HEK293T (cell line): ENCODE measurements at regions not wholly inside any gene's neighbourhood (a gene's known extent, or its start where the extent isn't known, plus 50 kb on each side); places are given as distances from the start of the nearest gene placed in this dataset.

ENCODE experiments used
- ARNT ChIP-seq: fragments of 450-650 bp; IDR thresholded peaks from 2 replicates; pipeline ENCODE4 v1.6.1; 2017; ENCODE audit warnings: mild to moderate bottlenecking
- BHLHE40 ChIP-seq: fragments of 450-650 bp; IDR thresholded peaks from 2 replicates; pipeline ENCODE4 v1.6.1; 2016; ENCODE audit warnings: mild to moderate bottlenecking, moderate library complexity, borderline replicate concordance
- ELF4 ChIP-seq: fragments of 450-650 bp; IDR thresholded peaks from 2 replicates; pipeline ENCODE4 v1.6.1; 2017; ENCODE audit warnings: antibody characterized with exemption
- FOXA1 ChIP-seq: fragments of 450-650 bp; IDR thresholded peaks from 2 replicates; pipeline ENCODE4 v1.6.1; 2016; ENCODE audit warnings: mild to moderate bottlenecking
- FOXK2 ChIP-seq: fragments of 450-650 bp; IDR thresholded peaks from 2 replicates; pipeline ENCODE4 v1.6.1; 2016; ENCODE audit warnings: mild to moderate bottlenecking
- FOXM1 ChIP-seq: fragments of 450-650 bp; IDR thresholded peaks from 2 replicates; pipeline ENCODE4 v1.6.1; 2017; ENCODE audit warnings: mild to moderate bottlenecking, borderline replicate concordance
- HDGF ChIP-seq: fragments of 450-650 bp; IDR thresholded peaks from 2 replicates; pipeline ENCODE4 v1.6.1; 2017; ENCODE audit warnings: antibody characterized with exemption, borderline replicate concordance
- L3MBTL2 ChIP-seq: fragments of 450-650 bp; conservative IDR thresholded peaks from 2 replicates; pipeline ENCODE4 v1.6.1; 2016; ENCODE audit warnings: mild to moderate bottlenecking
- SP1 ChIP-seq: fragments of 450-650 bp; IDR thresholded peaks from 2 replicates; pipeline ENCODE4 v1.6.1; 2017
- SUZ12 ChIP-seq: fragments of 450-650 bp; IDR thresholded peaks from 2 replicates; pipeline ENCODE4 v1.6.1; 2016; ENCODE audit warnings: mild to moderate bottlenecking
- TARDBP ChIP-seq: fragments of 450-650 bp; IDR thresholded peaks from 2 replicates; pipeline ENCODE4 v1.6.1; 2016
- TF ChIP-seq, protein P1 (sequence below): fragments of 450-650 bp; IDR thresholded peaks from 2 replicates; pipeline ENCODE4 v1.6.1; 2016

DNA sequence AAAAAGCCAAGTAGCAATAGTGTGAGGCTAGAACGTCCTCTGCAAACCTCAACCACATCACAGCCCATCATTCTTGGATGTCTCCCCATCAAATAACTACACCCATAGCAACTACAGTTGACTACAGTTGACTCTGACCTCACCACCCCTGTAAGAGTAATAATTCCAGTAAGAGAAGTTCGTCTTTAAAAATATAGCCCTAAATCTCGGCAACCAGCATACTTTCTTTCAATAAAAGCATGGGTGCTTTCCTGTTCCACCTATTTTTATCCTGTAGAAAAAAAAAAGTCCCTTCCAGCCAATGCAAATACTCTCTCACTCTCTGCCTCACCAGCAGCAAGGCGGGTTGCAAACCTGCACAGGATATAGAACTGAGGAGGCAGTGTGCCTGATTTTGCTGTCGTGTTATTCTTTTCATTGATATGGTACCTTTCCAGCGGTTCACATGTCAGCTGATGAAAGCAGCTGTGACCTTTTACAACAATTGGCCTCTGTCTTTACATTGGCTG is 187.5 kb upstream of the NFE2L3 start:
- no peak for TF ChIP-seq L3MBTL2
- TF ChIP-seq FOXM1 = no peak
- TF ChIP-seq, protein P1, sequence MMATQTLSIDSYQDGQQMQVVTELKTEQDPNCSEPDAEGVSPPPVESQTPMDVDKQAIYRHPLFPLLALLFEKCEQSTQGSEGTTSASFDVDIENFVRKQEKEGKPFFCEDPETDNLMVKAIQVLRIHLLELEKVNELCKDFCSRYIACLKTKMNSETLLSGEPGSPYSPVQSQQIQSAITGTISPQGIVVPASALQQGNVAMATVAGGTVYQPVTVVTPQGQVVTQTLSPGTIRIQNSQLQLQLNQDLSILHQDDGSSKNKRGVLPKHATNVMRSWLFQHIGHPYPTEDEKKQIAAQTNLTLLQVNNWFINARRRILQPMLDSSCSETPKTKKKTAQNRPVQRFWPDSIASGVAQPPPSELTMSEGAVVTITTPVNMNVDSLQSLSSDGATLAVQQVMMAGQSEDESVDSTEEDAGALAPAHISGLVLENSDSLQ = no peak
- TF ChIP-seq BHLHE40 = no peak
- TF ChIP-seq HDGF = no peak
- TF ChIP-seq ARNT = no peak
- TF ChIP-seq ELF4 = no peak
- TF ChIP-seq FOXA1 = no peak
- TF ChIP-seq TARDBP = no peak
- TF ChIP-seq SUZ12 = no peak
- TF ChIP-seq SP1 = no peak
- TF ChIP-seq FOXK2 = no peak
